Keratinocyte (primary cell): ENCODE measurements at regions not wholly inside any gene's neighbourhood (a gene's known extent, or its start where the extent isn't known, plus 50 kb on each side); places are given as distances from the start of the nearest gene placed in this dataset.

Source experiments
- DNase-seq: peaks from one replicate; pipeline ENCODE4 v3.0.0-alpha.2; 2011; ENCODE audit warnings: low read depth, missing footprints, low spot score
- FAIRE-seq: peaks from 2 replicates; lab custom pipeline; 2011; peaks lifted over from hg19 to GRCh38; lab: Jason Lieb, UNC
- H2AFZ ChIP-seq: 2 replicates; pipeline ENCODE4 v1.6.0; 2012; ENCODE audit warnings: low read length, control low read depth, inconsistent platforms; ENCODE audit not compliant: control insufficient read depth
- H3K27ac ChIP-seq: 2 replicates; pipeline ENCODE4 v1.5.1; 2011; ENCODE audit warnings: low read length; ENCODE audit not compliant: control insufficient read depth, insufficient read depth
- H3K27me3 ChIP-seq: 3 replicates; pipeline ENCODE4 v1.6.0; 2011; ENCODE audit warnings: low read length; ENCODE audit not compliant: control insufficient read depth, insufficient read depth; ENCODE audit errors: extremely low read depth
- H3K36me3 ChIP-seq, 2 experiments: 2 replicates in 1 of 2; 3 replicates in 1 of 2; pipeline ENCODE4 v1.5.1; 2011; ENCODE audit warnings: low read length in 2 of 2, mild to moderate bottlenecking in 1 of 2; ENCODE audit not compliant: control insufficient read depth in 2 of 2, insufficient read depth in 2 of 2; ENCODE audit errors: extremely low read depth in 1 of 2
- H3K4me1 ChIP-seq: 3 replicates; pipeline ENCODE4 v1.5.1; 2011; ENCODE audit warnings: low read length; ENCODE audit not compliant: control insufficient read depth, insufficient read depth; ENCODE audit errors: extremely low read depth
- H3K4me2 ChIP-seq: 3 replicates; pipeline ENCODE4 v1.6.0; 2011; ENCODE audit warnings: low read depth, low read length; ENCODE audit not compliant: control insufficient read depth, insufficient read depth; ENCODE audit errors: extremely low read depth
- H3K4me3 ChIP-seq, 3 experiments: fragments of 200-600 bp in 1 of 3; sonication (generic) in 1 of 3; 2 replicates in 2 of 3; 3 replicates in 1 of 3; pipeline ENCODE4 v1.5.1; 2011 to 2016; ENCODE audit warnings: low read length in 3 of 3, mild to moderate bottlenecking in 3 of 3, control low read depth in 2 of 3, inconsistent platforms in 1 of 3, low read depth in 1 of 3, mixed read lengths in 1 of 3, mixed run types in 1 of 3, moderate library complexity in 1 of 3; ENCODE audit not compliant: control insufficient read depth in 2 of 3, insufficient read depth in 2 of 3; ENCODE audit errors: extremely low read depth in 1 of 3
- H3K79me2 ChIP-seq: 2 replicates; pipeline ENCODE4 v1.6.0; 2012; ENCODE audit warnings: low read length; ENCODE audit not compliant: control insufficient read depth, insufficient read depth
- H3K9ac ChIP-seq: 3 replicates; pipeline ENCODE4 v1.6.0; 2011; ENCODE audit warnings: low read length; ENCODE audit not compliant: control insufficient read depth, insufficient read depth; ENCODE audit errors: extremely low read depth
- H3K9me1 ChIP-seq: 3 replicates; pipeline ENCODE4 v1.6.0; 2011; ENCODE audit warnings: low read length; ENCODE audit not compliant: control insufficient read depth, insufficient read depth; ENCODE audit errors: extremely low read depth
- H3K9me3 ChIP-seq: 2 replicates; pipeline ENCODE4 v1.5.1; 2012; ENCODE audit warnings: low read depth, low read length; ENCODE audit not compliant: control insufficient read depth
- H4K20me1 ChIP-seq: 3 replicates; pipeline ENCODE4 v1.6.0; 2011; ENCODE audit warnings: low read length; ENCODE audit not compliant: control insufficient read depth, insufficient read depth; ENCODE audit errors: extremely low read depth
- CTCF ChIP-seq, 3 experiments: IDR thresholded peaks in 1 of 3; conservative IDR thresholded peaks in 1 of 3; optimal IDR thresholded peaks in 1 of 3; 2 replicates in 2 of 3; 3 replicates in 1 of 3; pipeline versions ENCODE3 to v1.5.1; 2011; ENCODE audit warnings: low read length in 3 of 3, mild to moderate bottlenecking in 3 of 3, moderate library complexity in 2 of 3, control low read depth in 1 of 3, inconsistent platforms in 1 of 3; ENCODE audit not compliant: insufficient read depth in 2 of 3; ENCODE audit errors: extremely low read depth in 1 of 3
- EZH2 ChIP-seq: IDR thresholded peaks from one replicate; pipeline ENCODE4 v1.6.1; 2012; ENCODE audit warnings: inconsistent platforms, mild to moderate bottlenecking, low read length, moderate library complexity
- dilution Hi-C: fragments of 300-500 bp; cut with MboI; formaldehyde crosslinking; loops from one replicate; pipeline ENCODE4 v1.7.0; 2020; ENCODE audit warnings: low sequenced_read_pairs; ENCODE audit not compliant: extremely low pct_ligation_motif_present

- H3K4me2 ChIP-seq = no peak overlapping the region
- dilution Hi-C loops = no loop called here
Measured at GRCh38 chr2:2812117-2812516, 481.0 kb upstream of the MYT1L start.

GRCh38 chr2:2810504-2810903, 479.4 kb upstream of the MYT1L start:
- no peaks in the 10 kb centered on the region for H4K20me1 ChIP-seq
- H3K4me2 ChIP-seq = no peak overlapping the region
- TF ChIP-seq CTCF (optimal IDR thresholded peaks at IDR 0.05 in 1 of 3, IDR thresholded peaks at IDR 0.05 in 1 of 3, conservative IDR thresholded peaks at IDR 0.05 in 1 of 3; ENCODE audit: extremely low read depth in 1 of 3, insufficient read depth in 2 of 3, low read length in 3 of 3) (no peak), EZH2 (no peak)
- no peaks in the 10 kb centered on the region for H3K27me3 ChIP-seq
- no peak overlapping the region for H3K9ac ChIP-seq
- no peak overlapping the region for H3K4me3 ChIP-seq
- no peaks in the 10 kb centered on the region for H3K9me1 ChIP-seq
- H3K27ac ChIP-seq = no peak overlapping the region
- H3K4me1 ChIP-seq = no peaks in the 10 kb centered on the region
- dilution Hi-C loops = no loop called here
- FAIRE-seq = no peak
- H2AFZ ChIP-seq = no peak overlapping the region
- H3K79me2 ChIP-seq = no peaks in the 10 kb centered on the region
- H3K9me3 ChIP-seq = no peaks in the 10 kb centered on the region
- DNase-seq = no peak
- H3K36me3 ChIP-seq = no peaks in the 10 kb centered on the region

More at GRCh38 chr2:2812117-2812516, 481.0 kb upstream of the MYT1L start:
- no peak overlapping the region for H3K4me3 ChIP-seq
- no peaks in the 10 kb centered on the region for H3K36me3 ChIP-seq
- DNase-seq (no peak), FAIRE-seq (no peak)
- no peaks in the 10 kb centered on the region for H4K20me1 ChIP-seq
- TF ChIP-seq EZH2 (no peak), CTCF (optimal IDR thresholded peaks at IDR 0.05 in 1 of 3, IDR thresholded peaks at IDR 0.05 in 1 of 3, conservative IDR thresholded peaks at IDR 0.05 in 1 of 3; ENCODE audit: extremely low read depth in 1 of 3, insufficient read depth in 2 of 3, low read length in 3 of 3) (no peak)
- no peaks in the 10 kb centered on the region for H3K9me1 ChIP-seq
- no peaks in the 10 kb centered on the region for H3K27me3 ChIP-seq
- no peaks in the 10 kb centered on the region for H3K9me3 ChIP-seq
- no peaks in the 10 kb centered on the region for H3K4me1 ChIP-seq
- H3K79me2 ChIP-seq = no peaks in the 10 kb centered on the region
- H3K9ac ChIP-seq = no peak overlapping the region
- H3K27ac ChIP-seq = no peak overlapping the region
- no peak overlapping the region for H2AFZ ChIP-seq
